ENCODE measurements at regions not wholly inside any gene's neighbourhood (a gene's known extent, or its start where the extent isn't known, plus 50 kb on each side); places are given as distances from the start of the nearest gene placed in this dataset.

GRCh38 chr1:199279872-199280645 is 641.2 kb downstream of the PTPRC start (continued):
- TF ChIP-seq SKIL (IDR thresholded peaks at IDR 0.05; ENCODE audit: low read depth, poor library complexity, severe bottlenecking), result peak; percentile 24
- TF ChIP-seq FOXM1 (IDR thresholded peaks at IDR 0.05; ENCODE audit: low read depth, low read length), result peak; percentile 87; the same call in 1 of the 2 replicates
- TF ChIP-seq SRF (IDR thresholded peaks at IDR 0.05; ENCODE audit: low read depth in 2 of 2, low read length in 2 of 2), result peak in 1 of 2 experiments; percentile 51; a peak in 1 of 4 replicates
- TF ChIP-seq NFIC (IDR thresholded peaks at IDR 0.05; ENCODE audit: low read depth, low read length), result peak; percentile 89
- no peak for TF ChIP-seq POU2F2 (IDR thresholded peaks at IDR 0.05; ENCODE audit: borderline replicate concordance, low read depth, low read length)
- peak; percentile 98 for TF ChIP-seq JUNB (IDR thresholded peaks at IDR 0.05)
- TF ChIP-seq IKZF1 (conservative IDR thresholded peaks at IDR 0.05), result 0 out of 2 replicates have a peak, but pooled peaks have one; percentile 26
- no peak for TF ChIP-seq ATF3 (IDR thresholded peaks at IDR 0.05; ENCODE audit: borderline replicate concordance, extremely low read depth, low read depth, low read length)
- no peak for TF ChIP-seq MAX (IDR thresholded peaks at IDR 0.05; ENCODE audit: low read depth, low read length)
- no peak for TF ChIP-seq PRDM15 (CRISPR knock-in tag; IDR thresholded peaks at IDR 0.05)
- TF ChIP-seq PBX3 (IDR thresholded peaks at IDR 0.05; ENCODE audit: insufficient replicate concordance, low read depth, low read length), result no peak
- TF ChIP-seq IRF4 (IDR thresholded peaks at IDR 0.05; ENCODE audit: low read depth, low read length), result peak; percentile 66
